HG03442 (cell line): ENCODE measurements at regions not wholly inside any gene's neighbourhood (a gene's known extent, or its start where the extent isn't known, plus 50 kb on each side); places are given as distances from the start of the nearest gene placed in this dataset.

ENCODE experiments used
- ATAC-seq: cut with Tn5 transposase; IDR thresholded peaks from one replicate; pipeline ENCODE4 v1.9.1; 2021; ENCODE audit warnings: mild to moderate bottlenecking, moderate library complexity; ENCODE audit not compliant: unreplicated experiment

DNA sequence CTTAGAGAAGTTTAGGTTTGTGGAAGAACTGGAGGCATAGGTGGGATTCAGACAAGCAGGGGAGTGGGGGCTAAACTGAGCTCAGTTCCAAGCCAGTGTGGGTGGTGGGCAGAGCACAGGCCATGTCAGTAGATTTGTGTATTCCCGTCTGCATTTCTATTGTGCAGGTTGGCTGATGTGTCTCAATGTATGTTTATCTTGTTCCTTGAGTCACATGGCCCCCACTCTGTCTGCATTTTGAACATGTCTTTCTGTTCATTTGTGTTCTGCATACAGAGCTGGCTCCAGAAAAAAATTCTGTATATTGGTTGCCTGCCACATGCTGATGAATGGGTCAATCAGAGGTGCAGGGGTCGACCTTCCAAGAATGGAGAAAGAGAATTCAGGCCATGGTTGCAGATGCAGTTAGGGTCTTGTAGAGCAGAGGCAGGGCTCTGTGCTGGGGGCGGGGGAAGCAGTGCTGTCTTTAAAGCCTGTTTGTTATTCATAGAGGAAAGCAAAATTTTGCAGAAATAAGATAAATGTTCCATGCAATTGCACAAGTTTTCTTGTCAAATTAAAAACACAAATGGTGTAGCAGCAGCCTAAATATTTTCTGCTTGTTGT lies 166.7 kb downstream of the CDH26 start:
- no peak for ATAC-seq

DNA sequence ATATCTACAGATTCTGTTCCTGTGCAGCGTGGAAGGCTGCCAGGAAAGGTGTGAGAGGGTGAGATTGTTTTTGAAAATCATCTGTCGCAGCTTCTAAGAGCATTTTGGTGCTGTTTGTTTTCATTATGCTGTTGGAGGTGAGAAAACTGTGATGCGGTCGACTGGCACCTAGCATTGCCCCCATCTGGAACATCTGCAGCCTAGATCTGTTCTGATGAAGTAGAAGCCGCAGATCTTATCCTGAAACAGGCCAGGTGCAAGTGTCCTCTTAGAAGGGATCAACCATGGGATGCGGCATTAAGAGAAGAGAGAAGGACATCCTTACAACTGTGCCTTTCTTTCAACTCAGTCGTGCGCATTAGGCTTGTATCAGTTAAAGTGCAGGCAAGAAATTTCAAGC lies 167.3 kb downstream of the CDH26 start:
- ATAC-seq, result no peak

DNA sequence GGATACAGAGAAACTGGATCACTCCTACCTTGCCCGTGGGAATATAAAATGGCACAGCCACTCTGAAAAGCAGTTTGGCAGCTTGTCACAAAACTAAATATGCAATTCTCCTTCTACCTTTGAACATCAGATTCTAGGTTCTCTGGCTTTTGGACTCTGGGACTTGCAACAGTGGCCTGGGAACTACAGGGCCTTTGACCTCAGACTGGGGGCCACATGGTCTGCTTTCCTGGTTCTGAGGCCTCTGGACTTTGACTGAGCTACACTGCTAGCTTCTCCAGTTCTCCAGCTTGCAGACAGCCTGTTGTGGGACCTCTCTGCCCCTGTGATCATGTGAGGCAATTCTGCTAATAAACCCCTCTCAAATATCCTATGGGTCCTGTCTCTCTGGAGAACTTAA lies 168.8 kb downstream of the CDH26 start:
- no peak for ATAC-seq

DNA sequence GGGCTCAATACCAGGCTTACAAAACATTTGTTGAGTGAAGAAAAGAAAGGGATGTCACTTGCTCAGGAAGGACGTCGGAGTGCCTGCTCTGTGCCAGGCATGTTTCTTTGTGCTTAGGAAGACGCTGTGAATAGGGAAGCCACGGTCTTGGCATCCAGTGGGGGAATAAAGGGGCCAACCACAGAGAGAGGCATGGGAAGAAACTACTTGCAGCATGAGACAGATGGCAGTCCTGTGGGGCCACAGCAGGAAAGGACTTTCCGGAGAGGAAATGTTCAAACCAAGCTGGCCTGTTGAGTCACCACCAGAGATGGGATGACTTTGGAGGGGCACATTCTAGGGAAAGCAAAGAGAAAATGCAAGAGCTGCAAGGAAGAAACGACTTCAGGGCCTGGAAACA lies 173.2 kb downstream of the CDH26 start:
- no peak for ATAC-seq

DNA sequence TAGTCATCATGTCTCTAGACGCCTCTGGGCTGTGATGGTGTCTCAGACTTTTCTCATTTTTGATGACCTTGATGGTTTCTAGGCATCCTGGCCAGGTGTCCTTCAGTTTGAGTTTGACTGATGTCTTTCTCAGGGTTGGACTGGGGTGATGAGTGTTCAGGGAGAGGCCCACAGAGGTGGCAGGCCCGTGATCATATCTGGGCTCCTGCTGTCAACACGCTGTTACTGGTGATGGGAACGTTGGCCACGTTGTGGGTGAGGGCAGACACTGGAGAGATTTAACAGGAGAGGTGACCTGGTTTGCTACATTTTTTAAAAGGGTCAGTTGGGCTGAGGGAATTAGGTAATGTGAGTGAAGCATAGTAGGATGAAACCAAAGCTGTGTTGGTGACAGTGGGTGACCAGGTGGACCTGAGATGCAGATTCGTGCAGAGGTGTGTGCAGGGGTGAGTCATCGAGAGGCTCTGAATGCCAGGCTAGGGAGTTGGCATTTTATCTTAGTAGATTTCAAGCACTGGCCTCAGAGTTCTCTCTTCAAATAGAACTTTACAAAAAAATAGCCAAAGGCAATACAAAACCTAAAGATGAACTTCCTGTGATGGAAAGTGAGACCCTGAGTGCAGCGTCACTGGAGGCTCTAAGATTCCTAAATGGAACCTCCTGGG lies 174.1 kb downstream of the CDH26 start:
- no peak for ATAC-seq

DNA sequence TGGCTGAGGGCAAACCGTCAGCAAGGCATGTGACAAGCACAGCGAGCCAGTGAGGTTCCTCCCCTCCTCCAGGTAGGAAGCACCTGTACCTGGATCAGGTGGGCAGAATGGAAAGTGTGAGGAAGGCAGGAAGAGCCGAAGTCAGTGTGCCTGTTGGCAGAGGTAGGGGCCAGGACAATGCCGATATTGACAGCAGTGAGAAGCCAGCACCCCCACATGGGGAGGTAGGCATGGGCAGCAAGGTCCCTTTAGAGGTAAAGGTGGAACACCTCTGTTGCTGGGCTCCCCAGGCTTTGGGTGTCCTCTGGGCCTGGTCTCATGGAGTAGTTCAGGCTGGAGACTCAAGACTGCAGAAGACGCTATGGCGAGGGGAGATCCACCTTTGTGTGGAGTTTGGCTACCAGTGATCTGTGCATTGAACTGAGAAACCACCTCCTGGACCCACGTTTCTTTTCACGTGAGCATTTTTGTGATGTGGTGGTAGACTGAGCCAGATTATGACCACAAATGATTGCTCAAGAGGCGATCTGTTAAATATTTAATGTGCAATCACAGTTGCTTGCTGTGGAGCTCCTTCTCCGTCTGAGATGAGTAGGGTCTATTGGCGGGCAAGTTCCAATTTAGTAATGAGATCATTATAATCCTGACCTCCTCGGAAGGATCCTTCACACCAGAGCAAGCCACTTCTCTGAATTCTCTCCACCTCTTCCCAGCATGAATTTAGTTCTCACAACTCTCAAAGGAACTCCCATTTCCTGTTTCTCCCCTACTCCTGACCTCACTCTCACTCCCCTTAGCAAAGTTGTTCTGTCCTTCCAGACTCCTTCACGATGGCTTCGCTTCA lies 174.8 kb downstream of the CDH26 start:
- ATAC-seq, result no peak

DNA sequence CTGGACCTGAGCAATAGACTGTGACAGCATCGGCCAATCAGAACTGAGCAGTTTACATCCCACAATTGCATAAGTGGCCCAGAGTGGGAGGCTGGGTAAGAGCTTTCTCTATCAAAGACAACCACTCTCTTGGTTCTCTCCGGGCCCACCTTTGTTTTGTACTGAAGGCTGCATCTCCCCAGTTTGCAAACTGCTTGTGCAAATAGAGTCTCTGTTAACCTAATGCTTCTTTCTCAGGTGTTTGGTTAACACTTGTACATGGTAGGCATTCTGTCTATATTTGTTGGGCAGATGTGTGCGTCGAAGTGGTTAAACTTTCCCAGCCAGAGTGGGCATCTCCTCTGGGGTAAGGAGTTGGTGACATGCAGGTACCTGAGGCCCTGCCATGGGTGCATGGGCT lies 177.1 kb downstream of the CDH26 start:
- no peak for ATAC-seq

DNA sequence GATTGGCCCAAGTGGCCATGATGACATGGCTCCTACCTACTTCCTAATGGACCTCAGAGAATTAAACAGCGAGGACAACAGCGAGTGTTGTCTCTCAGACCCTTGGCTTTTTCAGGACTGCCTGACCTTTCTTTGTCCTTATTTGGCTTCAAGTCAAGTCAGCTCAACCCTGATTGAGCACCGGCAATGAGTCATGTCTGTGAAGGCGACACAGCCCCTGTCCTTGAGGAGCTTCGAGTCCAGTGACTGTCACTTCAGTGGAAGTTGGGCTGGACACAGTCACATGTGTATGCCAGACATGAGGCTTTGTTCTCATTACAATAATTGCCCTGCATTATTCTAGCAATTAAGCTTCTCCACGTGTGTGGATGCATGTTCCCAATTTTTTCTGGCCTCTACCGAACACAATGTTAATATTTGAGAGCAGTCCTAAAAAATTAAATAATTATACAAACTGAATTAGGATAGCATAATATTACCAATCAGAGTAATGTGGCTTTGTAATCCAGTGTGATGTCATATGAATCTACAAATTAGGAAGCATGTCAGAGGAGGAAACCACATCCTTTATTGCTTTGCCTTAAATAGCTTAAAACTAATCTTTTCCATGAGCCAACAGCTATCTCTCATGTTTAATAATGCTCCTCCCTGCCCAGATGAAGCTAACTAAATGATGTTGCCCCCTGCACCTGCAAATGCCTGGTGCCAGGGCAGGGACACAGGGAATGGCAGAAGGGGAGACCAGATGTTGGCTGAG lies 178.6 kb downstream of the CDH26 start:
- ATAC-seq, result no peak

DNA sequence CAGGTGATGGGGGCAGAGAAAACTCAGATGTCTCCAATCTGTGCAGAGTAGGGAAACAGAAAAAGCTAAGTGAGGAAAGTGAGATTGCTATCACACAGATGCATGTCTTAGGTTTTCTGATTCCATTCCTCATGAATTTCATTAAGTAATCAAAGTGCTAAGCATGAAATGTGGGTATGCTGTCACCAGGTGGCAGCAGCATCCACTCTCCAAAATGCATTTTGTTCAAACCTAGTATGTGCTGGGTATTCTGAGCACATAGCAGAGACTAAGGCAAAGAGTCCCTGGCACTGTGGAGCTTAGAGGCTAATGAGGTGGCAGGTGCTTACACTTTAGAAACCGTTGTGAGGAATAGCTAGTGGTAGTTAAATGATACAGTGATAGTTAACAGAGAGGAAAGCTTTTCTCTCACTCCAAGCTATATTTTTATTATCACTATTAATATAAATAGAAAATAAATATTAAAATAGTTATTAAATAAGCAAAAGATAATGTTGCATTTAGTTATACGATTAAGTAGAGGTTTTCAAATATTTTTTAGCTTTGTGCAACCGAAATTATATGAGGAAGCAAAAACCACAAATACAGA lies 179.5 kb downstream of the CDH26 start:
- no peak for ATAC-seq

DNA sequence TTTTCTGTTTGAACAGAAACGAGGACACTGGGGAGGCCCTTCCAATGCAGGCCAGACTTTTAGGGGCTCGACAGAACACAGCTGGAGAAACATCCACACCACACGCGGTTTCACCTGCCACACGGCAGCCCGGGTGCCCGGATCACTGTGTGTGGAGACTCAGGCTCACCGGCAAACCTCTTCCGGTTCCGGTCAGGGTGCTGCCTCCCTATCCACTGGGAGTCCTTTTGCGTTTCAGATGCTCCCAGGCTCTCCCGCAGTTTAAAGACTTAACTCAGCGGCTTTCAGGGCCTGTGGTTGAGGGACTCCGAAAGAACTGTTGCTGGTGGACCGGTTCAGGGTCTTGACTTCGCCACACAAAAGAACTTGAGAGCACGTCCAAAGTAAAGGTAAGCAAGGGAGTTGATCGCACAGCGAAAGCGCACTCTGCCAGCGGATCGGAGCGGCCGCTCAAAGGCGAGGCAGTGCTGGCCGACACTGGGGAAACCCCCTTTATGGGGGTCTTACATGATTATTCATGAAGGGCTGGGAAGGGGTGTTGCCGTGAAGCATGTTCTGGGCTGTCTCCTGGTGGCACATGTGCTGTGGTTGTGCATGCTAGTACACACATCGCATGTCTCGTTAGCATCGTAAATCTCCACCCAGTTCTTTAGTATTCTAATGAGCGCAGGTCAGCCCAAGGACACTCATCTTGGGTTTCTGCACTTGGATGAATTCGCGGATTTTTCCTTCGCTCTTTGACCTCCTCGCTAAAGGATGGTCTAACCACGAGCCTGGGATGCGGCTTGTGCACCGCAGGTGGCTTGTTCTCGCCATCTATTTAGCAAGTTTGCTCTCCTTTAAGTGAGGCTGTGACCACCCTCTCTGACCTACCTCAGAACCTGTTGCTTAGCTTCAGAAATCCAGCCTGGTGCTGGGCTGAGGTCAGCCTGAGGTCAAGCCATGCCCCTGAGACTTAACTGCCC lies 180.3 kb downstream of the CDH26 start:
- ATAC-seq, result no peak

DNA sequence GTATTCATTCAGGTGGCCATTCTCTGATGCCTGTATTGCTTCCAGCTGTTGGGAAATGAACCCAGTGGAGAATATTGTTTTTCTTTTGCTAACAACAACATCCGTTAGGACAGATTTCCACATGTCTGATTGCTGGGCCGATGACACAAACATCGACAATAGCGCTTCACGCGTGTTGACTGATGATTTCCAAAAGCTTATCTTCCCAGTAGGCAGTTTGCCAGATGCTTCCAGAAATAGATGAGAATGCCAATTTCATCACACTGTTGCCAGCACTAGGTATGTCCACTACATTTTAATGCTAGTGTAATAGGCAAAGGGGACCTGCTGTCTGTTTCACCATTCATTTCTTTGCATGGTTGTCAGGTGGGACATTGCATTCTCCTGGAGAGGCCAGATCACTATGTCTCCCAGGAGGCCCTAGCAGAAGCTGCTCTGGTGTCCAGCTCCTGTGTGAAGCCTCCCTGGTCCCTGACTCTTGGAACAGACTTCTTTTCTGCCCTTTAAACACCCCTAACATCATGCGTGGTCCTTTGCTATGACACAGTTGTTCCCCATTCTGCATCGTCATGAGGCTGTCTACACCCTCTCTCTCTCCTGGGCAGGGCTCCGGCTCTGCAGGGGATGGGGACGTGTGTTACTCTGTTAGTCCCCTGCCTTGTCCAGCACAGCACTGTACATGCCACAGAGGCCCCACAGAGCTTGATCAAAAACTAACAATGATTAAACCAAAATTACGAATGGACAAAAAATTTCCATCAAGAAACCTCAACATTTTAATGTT lies 181.6 kb downstream of the CDH26 start:
- no peak for ATAC-seq

DNA sequence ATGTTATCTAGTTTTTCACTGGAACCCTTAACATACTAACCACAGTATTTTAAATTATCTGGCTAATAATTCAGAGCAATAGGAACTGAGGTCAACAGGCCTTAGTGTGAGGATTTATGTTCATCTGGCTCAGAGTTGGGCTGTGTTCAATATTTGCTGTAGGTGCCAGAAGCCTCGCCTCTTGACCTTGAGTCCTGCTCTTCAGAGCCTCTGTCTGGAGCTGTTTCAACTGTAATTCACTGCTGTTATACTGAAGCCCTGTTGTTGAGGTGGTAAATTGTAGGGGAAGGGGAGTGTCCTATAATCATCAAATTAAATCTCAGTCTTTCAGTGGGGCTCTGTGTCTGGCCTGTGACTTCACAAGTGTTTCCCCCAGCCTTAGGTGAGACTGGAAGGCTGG lies 184.4 kb downstream of the CDH26 start:
- ATAC-seq, result no peak

DNA sequence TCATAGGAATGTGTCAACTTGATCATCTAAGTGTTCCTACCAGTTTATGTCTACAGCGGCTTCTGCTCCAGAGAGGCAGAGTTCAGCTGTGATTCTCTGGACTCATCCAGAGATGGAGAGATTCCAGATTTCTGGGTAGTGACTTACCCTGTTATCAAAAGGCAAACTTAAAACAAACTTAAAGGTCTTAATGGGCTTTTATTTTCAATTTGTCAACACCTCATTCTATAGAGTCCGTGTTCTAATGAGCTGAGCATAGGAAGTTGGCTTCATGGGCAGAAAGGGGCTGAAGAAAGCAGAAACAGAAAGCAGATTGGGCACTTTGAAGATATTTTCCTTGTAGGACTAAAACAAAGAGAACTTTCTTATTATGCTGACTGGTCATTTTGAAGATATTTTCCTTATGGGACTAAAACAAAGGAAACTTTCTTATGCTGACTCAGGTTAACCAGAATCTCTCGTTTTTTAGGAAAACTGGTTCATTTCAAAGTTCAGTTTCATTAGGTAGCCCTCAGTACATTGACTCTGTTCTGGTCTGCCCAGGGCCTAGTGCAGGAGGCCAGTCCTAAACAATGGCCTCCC lies 185.1 kb downstream of the CDH26 start:
- no peak for ATAC-seq

DNA sequence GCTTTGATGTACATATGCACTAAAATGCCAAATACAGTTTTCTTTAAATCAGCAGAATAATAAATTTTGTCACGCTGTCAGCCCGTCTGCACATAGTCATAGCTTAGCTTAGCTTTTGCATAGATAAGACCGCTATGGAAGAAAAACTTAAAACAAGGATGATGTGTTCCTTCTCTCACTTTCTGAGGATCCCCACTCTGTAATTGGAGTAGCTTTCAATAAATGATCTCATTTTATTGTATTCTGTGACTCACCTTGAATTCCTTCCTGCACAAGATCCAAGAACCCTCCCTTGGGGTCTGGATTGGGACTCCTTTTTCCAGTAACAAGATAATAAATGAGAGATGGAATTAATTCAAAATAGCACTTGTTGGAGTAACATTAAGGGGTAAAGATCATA lies 186.2 kb downstream of the CDH26 start:
- no peak for ATAC-seq

DNA sequence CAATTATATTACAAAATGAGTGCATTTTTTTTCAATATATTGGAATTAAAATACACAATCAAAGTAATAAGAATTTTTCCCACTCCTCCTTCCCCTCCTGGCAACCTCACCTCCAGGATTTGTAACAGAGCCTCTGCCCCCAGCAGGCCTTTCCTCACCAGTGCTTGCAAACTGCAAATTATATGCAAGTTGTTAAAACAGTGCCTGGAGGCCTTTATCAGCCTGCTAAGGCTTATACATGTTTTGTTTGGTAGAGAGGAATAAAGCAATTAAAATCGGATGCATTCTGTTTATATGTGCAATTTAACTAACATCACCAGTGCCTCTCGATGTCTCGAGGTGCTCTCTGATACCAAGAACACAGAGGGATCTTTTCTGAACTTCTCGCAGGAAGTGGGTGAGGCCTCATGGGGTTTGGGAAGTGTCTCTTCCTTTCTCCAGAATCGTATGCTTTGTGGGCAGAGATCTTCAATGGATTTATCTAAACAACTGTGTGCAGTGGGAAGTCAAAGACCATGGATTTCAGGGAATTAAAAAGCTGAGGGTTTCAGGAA lies 186.8 kb downstream of the CDH26 start:
- no peak for ATAC-seq

DNA sequence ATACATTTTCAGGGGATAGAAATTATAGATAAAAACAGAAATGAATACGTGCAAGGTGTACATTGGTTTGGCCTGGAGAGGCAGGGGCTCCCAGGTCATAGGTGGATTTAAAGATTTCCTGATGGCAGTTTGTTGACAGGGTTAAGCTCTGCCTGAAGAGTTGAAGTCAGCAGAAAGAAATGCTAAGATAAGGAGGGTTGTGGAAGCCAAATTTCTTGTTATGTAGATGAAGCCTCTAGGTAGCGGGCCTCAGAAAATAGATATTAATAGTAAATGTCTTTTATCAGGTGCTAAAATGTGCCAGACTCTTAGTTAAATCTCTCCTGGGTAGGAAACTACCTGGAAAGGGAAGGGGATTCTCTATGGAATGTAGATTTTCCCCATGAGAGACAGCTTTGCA lies 188.8 kb downstream of the CDH26 start:
- no peak for ATAC-seq

DNA sequence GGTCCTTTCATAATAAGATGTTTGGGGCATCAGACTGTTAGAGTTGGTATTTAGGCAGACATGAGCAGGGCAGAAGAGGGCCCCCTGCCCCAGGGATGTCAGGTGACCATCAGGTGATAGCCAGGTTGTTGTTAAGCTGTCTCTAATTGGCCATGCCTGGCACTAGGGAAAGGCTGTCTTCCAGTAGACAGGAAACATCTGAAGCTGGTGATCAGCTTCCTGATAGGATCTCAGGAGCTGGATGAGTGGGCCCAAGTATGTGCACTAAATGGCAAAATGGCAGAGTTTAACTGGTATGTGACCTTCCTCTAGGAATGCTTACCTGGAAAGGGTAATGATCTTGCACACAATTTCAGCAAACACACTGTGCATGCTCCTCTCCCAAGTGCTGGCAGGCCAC lies 190.7 kb downstream of the CDH26 start:
- ATAC-seq, result no peak

DNA sequence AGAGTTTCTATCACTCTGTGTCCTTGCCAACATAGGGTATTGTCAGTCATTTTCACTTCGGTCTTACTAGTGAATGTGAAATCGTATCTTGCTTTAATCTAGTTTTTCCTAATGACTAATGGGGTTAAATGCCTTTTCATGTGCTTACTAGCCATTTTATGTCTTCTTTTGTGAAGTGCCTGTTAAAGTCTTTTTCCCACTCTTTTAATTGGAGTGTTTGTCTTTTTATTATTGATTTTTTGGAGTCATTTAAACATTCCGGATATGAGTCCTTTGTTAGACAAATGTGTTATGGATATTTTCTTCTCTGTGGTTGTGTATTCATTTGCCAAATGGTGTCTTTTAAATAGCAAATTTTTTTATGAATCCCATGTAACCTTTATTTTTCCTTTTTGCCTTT lies 194.6 kb downstream of the CDH26 start:
- ATAC-seq, result no peak
